CD14-positive monocyte (primary cell): ENCODE measurements at regions not wholly inside any gene's neighbourhood (a gene's known extent, or its start where the extent isn't known, plus 50 kb on each side); places are given as distances from the start of the nearest gene placed in this dataset.

Experiments
- DNase-seq, 3 donors: peaks; one replicate each; pipeline ENCODE4 v3.0.0-alpha.2; 2011 to 2022
- H2AFZ ChIP-seq: 2 replicates; pipeline ENCODE4 v1.6.0; 2012; ENCODE audit warnings: mild to moderate bottlenecking, low read depth, low read length, inconsistent platforms; ENCODE audit not compliant: insufficient read depth, poor library complexity, severe bottlenecking
- H3K27ac ChIP-seq, 2 donors: 1 replicate in 1 of 2; 2 replicates in 1 of 2; pipeline ENCODE4 v1.5.1; 2012 to 2013; ENCODE audit warnings: low read length in 2 of 2, control low read depth in 1 of 2, inconsistent platforms in 1 of 2, low read depth in 1 of 2, mild to moderate bottlenecking in 1 of 2
- H3K27me3 ChIP-seq, 2 donors: one replicate each; pipeline versions ENCODE4 v1.6.0 to v1.6.1; 2011 to 2013; ENCODE audit warnings: low read length in 2 of 2; ENCODE audit not compliant: control insufficient read depth in 2 of 2, insufficient read depth in 2 of 2
- H3K36me3 ChIP-seq, 2 donors: replicated peaks in 1 of 2; 1 replicate in 1 of 2; 2 replicates in 1 of 2; pipeline versions ENCODE4 v1.5.1 to v1.6.1; 2012 to 2013; ENCODE audit warnings: low read length in 2 of 2, control low read depth in 1 of 2, inconsistent platforms in 1 of 2, mild to moderate bottlenecking in 1 of 2; ENCODE audit not compliant: insufficient read depth in 2 of 2, control insufficient read depth in 1 of 2
- H3K4me1 ChIP-seq, 2 donors: 1 replicate in 1 of 2; 2 replicates in 1 of 2; pipeline versions ENCODE4 v1.5.1 to v1.6.1; 2012 to 2013; ENCODE audit warnings: low read length in 2 of 2, control low read depth in 1 of 2, inconsistent platforms in 1 of 2, mild to moderate bottlenecking in 1 of 2, moderate library complexity in 1 of 2; ENCODE audit not compliant: insufficient read depth in 2 of 2, control insufficient read depth in 1 of 2
- H3K4me2 ChIP-seq: replicated peaks from 2 replicates; pipeline ENCODE3; 2012; ENCODE audit warnings: low read length, moderate library complexity, mild to moderate bottlenecking; ENCODE audit not compliant: poor library complexity, severe bottlenecking; ENCODE audit errors: extremely low read depth
- H3K4me3 ChIP-seq, 3 experiments: fragments of 200-600 bp in 1 of 3; sonication (generic) in 1 of 3; replicated peaks in 1 of 3; 1 replicate in 2 of 3; 2 replicates in 1 of 3; pipeline ENCODE4 v1.5.1; 2011 to 2013; ENCODE audit warnings: low read length in 3 of 3, mild to moderate bottlenecking in 3 of 3, control low read depth in 2 of 3, low read depth in 2 of 3, inconsistent platforms in 1 of 3, moderate library complexity in 1 of 3
- H3K79me2 ChIP-seq: 2 replicates; pipeline ENCODE4 v1.6.0; 2012; ENCODE audit warnings: mild to moderate bottlenecking, control low read depth, inconsistent platforms, low read length, moderate library complexity; ENCODE audit not compliant: insufficient read depth
- H3K9ac ChIP-seq: 2 replicates; pipeline ENCODE4 v1.6.0; 2017; ENCODE audit warnings: low read length, mild to moderate bottlenecking; ENCODE audit not compliant: insufficient read depth, poor library complexity, severe bottlenecking
- H3K9me3 ChIP-seq, 2 donors: replicated peaks in 1 of 2; 1 replicate in 1 of 2; 2 replicates in 1 of 2; pipeline versions ENCODE4 v1.5.1 to v1.6.1; 2012 to 2013; ENCODE audit warnings: low read length in 2 of 2, control low read depth in 1 of 2; ENCODE audit not compliant: control insufficient read depth in 1 of 2, insufficient read depth in 1 of 2
- H4K20me1 ChIP-seq: 2 replicates; pipeline ENCODE4 v1.6.0; 2012; ENCODE audit warnings: mild to moderate bottlenecking, low read length, control low read depth, moderate library complexity; ENCODE audit not compliant: insufficient read depth
- H3K27ac Mint-ChIP-seq, 7 donors: one replicate each; pipeline ENCODE4 v1.8.0; 2020; ENCODE audit warnings: mild to moderate bottlenecking in 7 of 7, mixed read lengths in 7 of 7, moderate library complexity in 6 of 7, inconsistent platforms in 2 of 7
- H3K27me3 Mint-ChIP-seq, 3 donors: one replicate each; pipeline ENCODE4 v1.8.0; 2021 to 2022; ENCODE audit warnings: low read depth in 3 of 3, mild to moderate bottlenecking in 3 of 3, mixed read lengths in 3 of 3, moderate library complexity in 3 of 3, inconsistent platforms in 1 of 3
- H3K36me3 Mint-ChIP-seq, 2 donors: one replicate each; pipeline ENCODE4 v1.8.0; 2020; ENCODE audit warnings: mixed read lengths in 2 of 2, inconsistent platforms in 1 of 2, mild to moderate bottlenecking in 1 of 2
- H3K4me1 Mint-ChIP-seq: one replicate; pipeline ENCODE4 v1.8.0; 2020; ENCODE audit warnings: mild to moderate bottlenecking, mixed read lengths
- H3K4me3 Mint-ChIP-seq, 2 donors: one replicate each; pipeline ENCODE4 v1.8.0; 2020; ENCODE audit warnings: mild to moderate bottlenecking in 2 of 2, mixed read lengths in 2 of 2, moderate library complexity in 1 of 2
- H3K9me3 Mint-ChIP-seq, 7 donors: one replicate each; pipeline ENCODE4 v1.8.0; 2020 to 2022; ENCODE audit warnings: mixed read lengths in 7 of 7, mild to moderate bottlenecking in 6 of 7, moderate library complexity in 6 of 7, inconsistent platforms in 2 of 7
- WGBS: methylation state at CpG from one replicate; pipeline ENCODE4 v1.1.5; 2013; ENCODE audit warnings: missing lambda C conversion rate; ENCODE audit not compliant: insufficient coverage; 5-methylcytosine and 5-hydroxymethylcytosine counted together
- intact Hi-C, 2 donors: fragments of 100-400 bp; cut with micrococcal nuclease; formaldehyde crosslinking; loops; one replicate each; pipeline versions ENCODE4 v1.15.0 to v1.15.1; 2023
- TF ChIP-seq, protein P1 (sequence below): fragments of 200-600 bp; IDR thresholded peaks from one replicate; pipeline ENCODE4 v1.8.0; 2022; ENCODE audit warnings: antibody characterized with exemption, mild to moderate bottlenecking

DNA sequence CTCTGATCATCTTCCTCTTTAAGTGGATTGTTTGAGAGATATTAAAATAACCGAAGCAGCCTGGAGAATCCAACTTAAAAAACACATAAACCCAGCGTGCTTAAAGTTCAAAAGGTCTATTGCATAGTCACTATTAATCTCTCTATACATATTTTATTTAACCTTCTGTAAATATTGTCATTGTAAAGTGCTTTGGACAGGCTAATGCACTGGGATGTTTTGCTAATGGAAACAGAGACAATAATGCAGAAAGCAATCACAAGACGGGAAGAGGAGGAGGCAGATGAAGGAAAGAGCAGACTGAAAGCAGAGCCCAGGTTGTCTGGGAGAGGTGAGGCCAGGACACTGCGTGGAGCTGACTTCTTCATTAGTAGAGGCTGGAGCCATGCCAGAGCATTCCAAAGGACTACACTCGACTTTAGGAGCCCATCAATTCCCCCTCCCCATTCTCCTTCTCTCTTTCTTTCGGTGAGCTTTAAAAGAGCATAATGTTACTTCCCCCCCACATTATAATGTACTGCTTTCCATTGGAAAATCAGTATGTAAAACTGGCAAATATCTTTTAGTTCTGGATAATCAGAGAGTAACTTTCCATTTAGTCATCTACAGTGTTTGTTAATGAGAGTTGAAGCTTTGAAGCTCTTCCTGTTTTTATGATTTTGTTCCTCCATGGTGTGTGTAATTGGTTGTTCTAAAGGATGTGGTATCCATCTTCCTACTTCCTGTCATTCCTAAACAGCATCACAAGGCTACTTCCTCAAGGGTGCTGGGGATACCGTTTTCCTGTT is 307.3 kb upstream of the MPDZ start:
- Histone ChIP-seq H3K4me1 (no peaks in the 10 kb centered on the region), H3K4me2 (no peak overlapping the region), H3K27ac (no peak overlapping the region), H3K36me3 (no peaks in the 10 kb centered on the region), H3K4me3 (no peak overlapping the region), H2AFZ (no peak overlapping the region), H3K27me3 (no peaks in the 10 kb centered on the region), H3K9ac (no peak overlapping the region), H3K79me2 (no peaks in the 10 kb centered on the region), H4K20me1 (no peaks in the 10 kb centered on the region), H3K9me3 (peaks cover 0 to 3% of the 10 kb centered on the region in 2 donors)
- no peak for DNase-seq
- no peak overlapping the region for H3K4me3 Mint-ChIP-seq
- H3K27ac Mint-ChIP-seq = no peak overlapping the region
- 83% methylated on average over 2 of the region's 7 CpGs for WGBS
- TF ChIP-seq, protein P1, sequence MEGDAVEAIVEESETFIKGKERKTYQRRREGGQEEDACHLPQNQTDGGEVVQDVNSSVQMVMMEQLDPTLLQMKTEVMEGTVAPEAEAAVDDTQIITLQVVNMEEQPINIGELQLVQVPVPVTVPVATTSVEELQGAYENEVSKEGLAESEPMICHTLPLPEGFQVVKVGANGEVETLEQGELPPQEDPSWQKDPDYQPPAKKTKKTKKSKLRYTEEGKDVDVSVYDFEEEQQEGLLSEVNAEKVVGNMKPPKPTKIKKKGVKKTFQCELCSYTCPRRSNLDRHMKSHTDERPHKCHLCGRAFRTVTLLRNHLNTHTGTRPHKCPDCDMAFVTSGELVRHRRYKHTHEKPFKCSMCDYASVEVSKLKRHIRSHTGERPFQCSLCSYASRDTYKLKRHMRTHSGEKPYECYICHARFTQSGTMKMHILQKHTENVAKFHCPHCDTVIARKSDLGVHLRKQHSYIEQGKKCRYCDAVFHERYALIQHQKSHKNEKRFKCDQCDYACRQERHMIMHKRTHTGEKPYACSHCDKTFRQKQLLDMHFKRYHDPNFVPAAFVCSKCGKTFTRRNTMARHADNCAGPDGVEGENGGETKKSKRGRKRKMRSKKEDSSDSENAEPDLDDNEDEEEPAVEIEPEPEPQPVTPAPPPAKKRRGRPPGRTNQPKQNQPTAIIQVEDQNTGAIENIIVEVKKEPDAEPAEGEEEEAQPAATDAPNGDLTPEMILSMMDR = no peak
- H3K36me3 Mint-ChIP-seq = no peaks in the 10 kb centered on the region
- intact Hi-C loops = no loop called here
- H3K9me3 Mint-ChIP-seq = peaks cover 0 to 5% (median 0%) of the 10 kb centered on the region in 7 donors
- no peaks in the 10 kb centered on the region for H3K27me3 Mint-ChIP-seq
- H3K4me1 Mint-ChIP-seq = no peaks in the 10 kb centered on the region

GRCh38 chr9:13580760-13581159 is 301.3 kb upstream of the MPDZ start:
- intact Hi-C loops = no loop called here
- H3K27ac Mint-ChIP-seq = no peak overlapping the region

More at GRCh38 chr9:13580760-13581159, 301.3 kb upstream of the MPDZ start:
- Histone ChIP-seq H4K20me1 (no peaks in the 10 kb centered on the region), H3K4me1 (no peaks in the 10 kb centered on the region), H3K9ac (no peak overlapping the region), H3K9me3 (no peaks in the 10 kb centered on the region), H3K79me2 (no peaks in the 10 kb centered on the region), H3K4me2 (no peak overlapping the region), H3K36me3 (no peaks in the 10 kb centered on the region), H3K27me3 (no peaks in the 10 kb centered on the region), H3K27ac (no peak overlapping the region), H2AFZ (no peak overlapping the region), H3K4me3 (no peak overlapping the region)
- no peaks in the 10 kb centered on the region for H3K36me3 Mint-ChIP-seq
- TF ChIP-seq, protein P1 = no peak
- no peak overlapping the region for H3K4me3 Mint-ChIP-seq
- H3K9me3 Mint-ChIP-seq = peaks cover 0 to 6% (median 1%) of the 10 kb centered on the region in 7 donors
- no peaks in the 10 kb centered on the region for H3K4me1 Mint-ChIP-seq
- no peak for DNase-seq
- WGBS = no CpG with 5 or more reads among the region's 5 CpGs
- no peaks in the 10 kb centered on the region for H3K27me3 Mint-ChIP-seq
